ENCODE measurements at regions not wholly inside any gene's neighbourhood (a gene's known extent, or its start where the extent isn't known, plus 50 kb on each side); places are given as distances from the start of the nearest gene placed in this dataset.

- WGBS, 2 donors: 31 to 44% methylated on average over 3 of the region's 3 CpGs
- H3K4me3 ChIP-seq (ENCODE audit: low read depth, poor library complexity, severe bottlenecking): no peak overlapping the region
- no peak for TF ChIP-seq CTCF (IDR thresholded peaks at IDR 0.05)
- TF ChIP-seq POLR2A (IDR thresholded peaks at IDR 0.05): no peak
- intact Hi-C loops (cut with DNase I; ENCODE audit: low total_unique reads): no loop called here
- DNase-seq (ENCODE audit: low spot score in 2 of 2): no peak
Observed at GRCh38 chr15:55110446-55110845, 86.3 kb downstream of the RSL24D1 start.

DNA sequence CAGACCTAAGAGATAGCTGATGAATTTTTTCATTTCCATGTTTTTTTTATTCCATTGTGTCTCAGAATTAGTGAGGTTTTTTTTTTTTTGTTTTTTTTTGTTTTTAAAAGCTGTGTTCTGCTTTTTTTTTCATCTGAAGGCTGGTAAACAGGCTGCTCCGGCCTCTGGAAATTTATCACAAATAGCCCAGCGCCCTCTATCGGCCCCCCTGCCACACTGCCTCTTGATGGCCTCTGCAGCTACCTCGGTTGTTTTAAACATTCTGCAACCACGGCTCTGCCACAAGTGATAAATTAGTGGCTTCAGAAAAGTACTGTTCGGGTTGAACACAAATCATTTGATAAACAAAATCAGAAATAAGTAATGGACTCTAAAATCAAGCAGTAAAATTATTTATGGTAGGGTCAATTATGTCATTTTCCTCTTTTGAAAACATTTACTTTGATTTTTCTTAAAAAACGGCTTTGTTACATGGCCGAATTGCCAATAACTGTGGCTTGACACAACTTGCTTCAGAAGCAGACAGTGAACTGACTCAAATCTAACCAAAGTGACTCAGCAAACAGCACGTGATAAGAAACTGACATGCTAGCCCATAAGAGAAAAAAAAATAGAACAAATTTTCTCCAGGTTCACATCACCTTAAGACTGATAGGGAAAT is 87.8 kb downstream of the RSL24D1 start:
- WGBS, 2 donors: 13 to 14% methylated on average over 9 of the region's 9 CpGs
- TF ChIP-seq CTCF (IDR thresholded peaks at IDR 0.05): no peak
- no peak for TF ChIP-seq POLR2A (IDR thresholded peaks at IDR 0.05)
- intact Hi-C loops (cut with DNase I; ENCODE audit: low total_unique reads): no loop called here
- DNase-seq (ENCODE audit: low spot score in 2 of 2): peak; percentile 41 to 91
- no peak overlapping the region for H3K4me3 ChIP-seq (ENCODE audit: low read depth, poor library complexity, severe bottlenecking)

DNA sequence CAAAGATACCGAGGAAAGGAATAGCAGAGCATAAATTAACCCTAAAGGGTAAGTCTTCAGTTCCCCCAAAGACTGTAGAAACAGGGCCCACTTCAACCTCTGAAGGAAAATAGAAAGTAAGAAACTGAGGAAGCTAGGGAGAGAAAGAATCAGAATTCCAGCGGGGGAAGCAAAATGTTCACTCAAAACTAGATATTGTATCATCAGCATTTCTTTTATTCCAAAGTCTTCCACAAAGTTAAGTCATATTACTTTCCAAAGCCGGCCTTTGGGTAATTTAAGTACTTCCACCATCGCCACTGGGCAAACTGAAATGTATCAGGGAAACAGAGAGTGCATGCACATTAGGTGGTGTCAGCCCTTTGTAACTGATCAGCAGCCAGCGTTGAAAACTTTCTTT is 88.3 kb downstream of the RSL24D1 start:
- no peak overlapping the region for H3K4me3 ChIP-seq (ENCODE audit: low read depth, poor library complexity, severe bottlenecking)
- DNase-seq (ENCODE audit: low spot score in 2 of 2): no peak
- 66 to 74% methylated on average over 5 of the region's 5 CpGs for whole genome bisulfite sequencing, 2 donors
- TF ChIP-seq POLR2A (IDR thresholded peaks at IDR 0.05) (no peak), CTCF (IDR thresholded peaks at IDR 0.05) (no peak)
- intact Hi-C loops (cut with DNase I; ENCODE audit: low total_unique reads): no loop called here

GRCh38 chr15:55106155-55106554 is 90.6 kb downstream of the RSL24D1 start:
- intact Hi-C loops (cut with DNase I; ENCODE audit: low total_unique reads): no loop called here
- TF ChIP-seq POLR2A (IDR thresholded peaks at IDR 0.05): no peak
- no peak for TF ChIP-seq CTCF (IDR thresholded peaks at IDR 0.05)
- WGBS, 2 donors: 66 to 77% methylated on average over 3 of the region's 3 CpGs
- H3K4me3 ChIP-seq (ENCODE audit: low read depth, poor library complexity, severe bottlenecking): no peak overlapping the region
- DNase-seq (ENCODE audit: low spot score in 2 of 2): no peak

- no peak overlapping the region for H3K4me3 ChIP-seq (ENCODE audit: low read depth, poor library complexity, severe bottlenecking)
- no peak for DNase-seq (ENCODE audit: low spot score in 2 of 2)
- intact Hi-C loops (cut with DNase I; ENCODE audit: low total_unique reads): no loop called here
- WGBS, 2 donors: 55 to 61% methylated on average over 2 of the region's 2 CpGs
- TF ChIP-seq POLR2A (IDR thresholded peaks at IDR 0.05): no peak
- no peak for TF ChIP-seq CTCF (IDR thresholded peaks at IDR 0.05)
Observed at GRCh38 chr15:55094136-55094535, 102.6 kb downstream of the RSL24D1 start.

- TF ChIP-seq CTCF (IDR thresholded peaks at IDR 0.05): no peak
- no peak overlapping the region for H3K4me3 ChIP-seq (ENCODE audit: low read depth, poor library complexity, severe bottlenecking)
- intact Hi-C loops (cut with DNase I; ENCODE audit: low total_unique reads): no loop called here
- no peak for DNase-seq (ENCODE audit: low spot score in 2 of 2)
Observed at GRCh38 chr15:55088207-55088606, 108.5 kb downstream of the RSL24D1 start.

Data from lower leg skin (tissue), 4 donors.